Trophoblast cell (in vitro differentiated cells and primary cell): ENCODE measurements at regions not wholly inside any gene's neighbourhood (a gene's known extent, or its start where the extent isn't known, plus 50 kb on each side); places are given as distances from the start of the nearest gene placed in this dataset.
A peak's percentile ranks its signal among the peaks of the same experiment; 100 is the strongest.

Experiments
- DNase-seq, 2 donors: peaks; one replicate each; pipeline ENCODE4 v3.0.0-alpha.2; 2016
- H2AFZ ChIP-seq: 2 replicates; pipeline ENCODE4 v1.6.1; 2013; ENCODE audit warnings: low read length, moderate library complexity, mild to moderate bottlenecking; ENCODE audit not compliant: insufficient read depth, poor library complexity
- H2AK5ac ChIP-seq: 2 replicates; pipeline ENCODE4 v1.6.1; 2013; ENCODE audit warnings: mild to moderate bottlenecking, low read length
- H2BK120ac ChIP-seq: 2 replicates; pipeline ENCODE4 v1.6.1; 2013; ENCODE audit warnings: low read length, mild to moderate bottlenecking, moderate library complexity; ENCODE audit not compliant: insufficient read depth, poor library complexity
- H2BK12ac ChIP-seq: 2 replicates; pipeline ENCODE4 v1.6.1; 2013; ENCODE audit warnings: mild to moderate bottlenecking, low read length, moderate library complexity
- H2BK5ac ChIP-seq: 2 replicates; pipeline ENCODE4 v1.6.1; 2013; ENCODE audit warnings: low read length, low read depth, moderate library complexity, mild to moderate bottlenecking; ENCODE audit not compliant: poor library complexity
- H3K14ac ChIP-seq: 2 replicates; pipeline ENCODE4 v1.6.1; 2013; ENCODE audit warnings: mild to moderate bottlenecking, low read length
- H3K18ac ChIP-seq: 2 replicates; pipeline ENCODE4 v1.6.1; 2013; ENCODE audit warnings: mild to moderate bottlenecking, low read length
- H3K23ac ChIP-seq: 2 replicates; pipeline ENCODE4 v1.6.1; 2013; ENCODE audit warnings: low read length
- H3K27ac ChIP-seq: 2 replicates; pipeline ENCODE4 v1.5.1; 2013; ENCODE audit warnings: low read depth, mild to moderate bottlenecking, inconsistent platforms, low read length, moderate library complexity
- H3K27me3 ChIP-seq: 2 replicates; pipeline ENCODE4 v1.6.1; 2013; ENCODE audit warnings: inconsistent platforms, mild to moderate bottlenecking, low read length, moderate library complexity; ENCODE audit not compliant: insufficient read depth
- H3K36me3 ChIP-seq, 2 experiments: 1 replicate in 1 of 2; 2 replicates in 1 of 2; pipeline ENCODE4 v1.6.1; 2013; ENCODE audit warnings: low read length in 2 of 2, mild to moderate bottlenecking in 2 of 2, moderate library complexity in 1 of 2; ENCODE audit not compliant: insufficient read depth in 2 of 2, control insufficient read depth in 1 of 2
- H3K4ac ChIP-seq: 2 replicates; pipeline ENCODE4 v1.6.1; 2013; ENCODE audit warnings: low read depth, mild to moderate bottlenecking, low read length, moderate library complexity
- H3K4me1 ChIP-seq, 2 experiments: 1 replicate in 1 of 2; 2 replicates in 1 of 2; pipeline ENCODE4 v1.6.1; 2013; ENCODE audit warnings: low read length in 2 of 2, mild to moderate bottlenecking in 2 of 2, moderate library complexity in 1 of 2; ENCODE audit not compliant: insufficient read depth in 2 of 2, control insufficient read depth in 1 of 2
- H3K4me2 ChIP-seq: 2 replicates; pipeline ENCODE4 v1.6.1; 2013; ENCODE audit warnings: inconsistent platforms, mild to moderate bottlenecking, low read length, moderate library complexity
- H3K4me3 ChIP-seq: 2 replicates; pipeline ENCODE4 v1.5.1; 2013; ENCODE audit warnings: mild to moderate bottlenecking, low read depth, low read length, inconsistent platforms
- H3K79me1 ChIP-seq: one replicate; pipeline ENCODE4 v1.6.1; 2013; ENCODE audit warnings: low read length
- H3K79me2 ChIP-seq: 2 replicates; pipeline ENCODE4 v1.6.1; 2013; ENCODE audit warnings: low read length, mild to moderate bottlenecking; ENCODE audit not compliant: control insufficient read depth, insufficient read depth, poor library complexity
- H3K9ac ChIP-seq: 2 replicates; pipeline ENCODE4 v1.6.1; 2013; ENCODE audit warnings: mild to moderate bottlenecking, low read length
- H3K9me3 ChIP-seq: 2 replicates; pipeline ENCODE4 v1.6.1; 2013; ENCODE audit warnings: low read depth, mild to moderate bottlenecking, control low read depth, inconsistent platforms, low read length; ENCODE audit not compliant: insufficient read depth
- H4K12ac ChIP-seq: 2 replicates; pipeline ENCODE4 v1.6.1; 2013; ENCODE audit warnings: low read depth, mild to moderate bottlenecking, low read length, moderate library complexity
- H4K8ac ChIP-seq: 2 replicates; pipeline ENCODE4 v1.6.1; 2013; ENCODE audit warnings: low read depth, mild to moderate bottlenecking, low read length, moderate library complexity
- H4K91ac ChIP-seq: one replicate; pipeline ENCODE4 v1.6.1; 2013; ENCODE audit warnings: low read depth, mild to moderate bottlenecking, low read length, moderate library complexity
- WGBS: extraction: QIAGEN DNeasy Blood & Tissue Kit; methylation state at CpG from one replicate; pipeline ENCODE4 v1.1.7; 2013; ENCODE audit warnings: missing lambda C conversion rate; ENCODE audit not compliant: insufficient read length, insufficient coverage; ENCODE audit errors: extremely low coverage; 5-methylcytosine and 5-hydroxymethylcytosine counted together

DNA sequence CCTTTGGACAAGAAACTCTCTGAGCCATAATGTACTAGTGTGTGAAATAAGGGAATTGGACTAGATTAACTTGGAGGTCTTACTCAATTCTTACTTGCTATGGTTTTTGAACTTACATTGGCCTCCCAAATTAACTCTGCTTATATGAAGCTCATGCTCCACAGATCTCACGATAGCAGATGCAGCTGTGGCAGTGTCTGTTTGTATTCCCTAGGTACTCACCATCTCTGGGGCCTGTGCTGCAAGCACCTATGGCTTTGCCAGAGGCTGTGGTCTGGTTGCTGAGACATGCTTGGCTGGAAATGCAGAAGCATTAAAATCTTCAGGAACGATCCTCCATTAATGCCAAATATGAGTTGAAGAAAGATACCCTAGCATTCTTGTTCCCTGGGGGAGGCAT is 112.8 kb downstream of the MSL3 start:
- Histone ChIP-seq H2BK12ac (no peak overlapping the region), H3K9ac (no peak overlapping the region), H2BK5ac (no peak overlapping the region), H3K27me3 (no peaks in the 10 kb centered on the region), H3K79me2 (no peaks in the 10 kb centered on the region), H3K4me1 (no peaks in the 10 kb centered on the region), H3K27ac (no peak overlapping the region), H4K8ac (no peak overlapping the region), H3K36me3 (no peaks in the 10 kb centered on the region), H3K4me2 (no peak overlapping the region), H2BK120ac (no peak overlapping the region), H3K4ac (no peak overlapping the region), H3K23ac (no peak overlapping the region), H3K79me1 (no peaks in the 10 kb centered on the region), H4K12ac (no peak overlapping the region), H4K91ac (no peak overlapping the region), H3K9me3 (no peaks in the 10 kb centered on the region), H2AK5ac (no peak overlapping the region), H3K18ac (no peak overlapping the region), H2AFZ (no peak overlapping the region), H3K4me3 (no peak overlapping the region), H3K14ac (no peak overlapping the region)
- no CpG with 5 or more reads among the region's 2 CpGs for whole genome bisulfite sequencing
- no peak for DNase-seq

- Histone ChIP-seq H3K9ac (no peak overlapping the region), H3K18ac (no peak overlapping the region), H3K14ac (no peak overlapping the region), H2BK12ac (no peak overlapping the region), H2AFZ (no peak overlapping the region), H2BK120ac (no peak overlapping the region), H3K79me2 (no peaks in the 10 kb centered on the region), H3K27me3 (no peaks in the 10 kb centered on the region), H3K4me3 (no peak overlapping the region), H3K27ac (no peak overlapping the region), H3K4me2 (no peak overlapping the region), H4K12ac (no peak overlapping the region), H3K4ac (no peak overlapping the region), H4K91ac (no peak overlapping the region), H3K79me1 (no peaks in the 10 kb centered on the region), H4K8ac (no peak overlapping the region), H2AK5ac (no peak overlapping the region), H3K36me3 (no peaks in the 10 kb centered on the region), H3K23ac (no peak overlapping the region), H3K4me1 (no peaks in the 10 kb centered on the region), H3K9me3 (no peaks in the 10 kb centered on the region), H2BK5ac (no peak overlapping the region)
- peak; percentile 24 to 54 for DNase-seq
- no CpG with 5 or more reads among the region's 4 CpGs for WGBS
Measured at GRCh38 chrX:11881485-11882170, 123.6 kb downstream of the MSL3 start.

GRCh38 chrX:11886745-11887144 is 128.7 kb downstream of the MSL3 start:
- H3K23ac ChIP-seq = no peak overlapping the region
- H3K18ac ChIP-seq = no peak overlapping the region
- no peak overlapping the region for H4K8ac ChIP-seq
- no peak overlapping the region for H2AFZ ChIP-seq
- no peak overlapping the region for H2AK5ac ChIP-seq
- H2BK12ac ChIP-seq = no peak overlapping the region
- H3K4me2 ChIP-seq = no peak overlapping the region
- no peaks in the 10 kb centered on the region for H3K79me1 ChIP-seq
- H4K91ac ChIP-seq = no peak overlapping the region
- no CpG with 5 or more reads among the region's 1 CpG for WGBS
- H3K9me3 ChIP-seq = no peaks in the 10 kb centered on the region
- peaks cover 0 to 2% of the 10 kb centered on the region in 2 experiments for H3K4me1 ChIP-seq
- no peak overlapping the region for H3K4me3 ChIP-seq
- H2BK5ac ChIP-seq = no peak overlapping the region
- peak in 1 of 2 donors; percentile 10 for DNase-seq
- H3K79me2 ChIP-seq = no peaks in the 10 kb centered on the region
- H3K14ac ChIP-seq = no peak overlapping the region
- H3K36me3 ChIP-seq = peaks cover 0 to 2% of the 10 kb centered on the region in 2 experiments
- no peak overlapping the region for H4K12ac ChIP-seq
- no peak overlapping the region for H3K27ac ChIP-seq
- no peak overlapping the region for H3K9ac ChIP-seq
- no peaks in the 10 kb centered on the region for H3K27me3 ChIP-seq
- no peak overlapping the region for H2BK120ac ChIP-seq
- no peak overlapping the region for H3K4ac ChIP-seq

- no peak overlapping the region for H3K18ac ChIP-seq
- H3K27ac ChIP-seq = no peak overlapping the region
- no peaks in the 10 kb centered on the region for H3K79me1 ChIP-seq
- H2AK5ac ChIP-seq = no peak overlapping the region
- H4K8ac ChIP-seq = no peak overlapping the region
- no peak overlapping the region for H2BK12ac ChIP-seq
- H3K4ac ChIP-seq = no peak overlapping the region
- H3K23ac ChIP-seq = no peak overlapping the region
- H3K9ac ChIP-seq = no peak overlapping the region
- no peak overlapping the region for H4K12ac ChIP-seq
- H3K4me2 ChIP-seq = no peak overlapping the region
- no peak overlapping the region for H2BK5ac ChIP-seq
- DNase-seq = no peak
- H3K27me3 ChIP-seq = no peaks in the 10 kb centered on the region
- H3K4me1 ChIP-seq = peaks cover 0 to 2% of the 10 kb centered on the region in 2 experiments
- WGBS = no CpG with 5 or more reads among the region's 2 CpGs
- H3K4me3 ChIP-seq = no peak overlapping the region
- H3K36me3 ChIP-seq = peaks cover 0 to 2% of the 10 kb centered on the region in 2 experiments
- H3K9me3 ChIP-seq = no peaks in the 10 kb centered on the region
- H2AFZ ChIP-seq = no peak overlapping the region
- no peak overlapping the region for H4K91ac ChIP-seq
- no peak overlapping the region for H3K14ac ChIP-seq
- no peak overlapping the region for H2BK120ac ChIP-seq
- H3K79me2 ChIP-seq = no peaks in the 10 kb centered on the region
Measured at GRCh38 chrX:11887175-11887574, 129.1 kb downstream of the MSL3 start.
